ENCODE measurements at regions not wholly inside any gene's neighbourhood (a gene's known extent, or its start where the extent isn't known, plus 50 kb on each side); places are given as distances from the start of the nearest gene placed in this dataset.

GRCh38 chr21:23316190-23316589 is 2291.1 kb downstream of the MRPL39 start:
- Mint-ChIP-seq H3K27me3 (ENCODE audit: low read depth) (no peaks in the 10 kb centered on the region), H3K9me3 (no peaks in the 10 kb centered on the region), H3K27ac (no peak overlapping the region), H3K36me3 (ENCODE audit: low read depth) (no peaks in the 10 kb centered on the region), H3K4me3 (no peak overlapping the region), H3K4me1 (no peaks in the 10 kb centered on the region)
- no peak for TF ChIP-seq CTCF (IDR thresholded peaks at IDR 0.05; ENCODE audit: unreplicated experiment in 3 of 3)

GRCh38 chr21:23308741-23309140 is 2298.5 kb downstream of the MRPL39 start:
- Mint-ChIP-seq H3K4me3 (no peak overlapping the region), H3K27ac (no peak overlapping the region), H3K9me3 (no peaks in the 10 kb centered on the region), H3K27me3 (ENCODE audit: low read depth) (no peaks in the 10 kb centered on the region), H3K36me3 (ENCODE audit: low read depth) (no peaks in the 10 kb centered on the region), H3K4me1 (no peaks in the 10 kb centered on the region)
- TF ChIP-seq CTCF (IDR thresholded peaks at IDR 0.05; ENCODE audit: unreplicated experiment in 3 of 3), result no peak

GRCh38 chr21:23307065-23307464 is 2300.2 kb downstream of the MRPL39 start:
- Mint-ChIP-seq H3K9me3 (no peaks in the 10 kb centered on the region), H3K27me3 (ENCODE audit: low read depth) (no peaks in the 10 kb centered on the region)
- TF ChIP-seq CTCF (IDR thresholded peaks at IDR 0.05; ENCODE audit: unreplicated experiment in 3 of 3), result no peak

GRCh38 chr21:23292292-23292691 is 2294.1 kb downstream of the NCAM2 start:
- Mint-ChIP-seq H3K36me3 (ENCODE audit: low read depth) (no peaks in the 10 kb centered on the region), H3K27ac (no peak overlapping the region), H3K4me1 (no peaks in the 10 kb centered on the region), H3K9me3 (peaks cover 5% of the 10 kb centered on the region), H3K27me3 (ENCODE audit: low read depth) (no peaks in the 10 kb centered on the region), H3K4me3 (no peak overlapping the region)
- no peak for TF ChIP-seq CTCF (IDR thresholded peaks at IDR 0.05; ENCODE audit: unreplicated experiment in 3 of 3)

More at GRCh38 chr21:23307065-23307464, 2300.2 kb downstream of the MRPL39 start:
- H3K4me1 Mint-ChIP-seq, result no peaks in the 10 kb centered on the region
- no peak overlapping the region for H3K27ac Mint-ChIP-seq
- H3K4me3 Mint-ChIP-seq, result no peak overlapping the region
- H3K36me3 Mint-ChIP-seq (ENCODE audit: low read depth), result no peaks in the 10 kb centered on the region

GRCh38 chr21:23281917-23282316 is 2283.7 kb downstream of the NCAM2 start:
- Mint-ChIP-seq H3K4me3 (no peak overlapping the region), H3K36me3 (ENCODE audit: low read depth) (no peaks in the 10 kb centered on the region)

More at GRCh38 chr21:23281917-23282316, 2283.7 kb downstream of the NCAM2 start:
- TF ChIP-seq CTCF (IDR thresholded peaks at IDR 0.05; ENCODE audit: unreplicated experiment in 3 of 3), result no peak
- H3K27ac Mint-ChIP-seq, result no peak overlapping the region
- H3K9me3 Mint-ChIP-seq, result no peaks in the 10 kb centered on the region
- H3K4me1 Mint-ChIP-seq, result no peaks in the 10 kb centered on the region
- no peaks in the 10 kb centered on the region for H3K27me3 Mint-ChIP-seq (ENCODE audit: low read depth)

Data from nephron (organoid).